H9 (cell line): ENCODE measurements at regions not wholly inside any gene's neighbourhood (a gene's known extent, or its start where the extent isn't known, plus 50 kb on each side); places are given as distances from the start of the nearest gene placed in this dataset.

Experiments
- DNase-seq: peaks from one replicate; pipeline ENCODE4 v3.0.0-alpha.2; 2017
- H2AFZ ChIP-seq: one replicate; pipeline ENCODE4 v1.6.1; 2013; ENCODE audit warnings: mild to moderate bottlenecking, low read length, control low read depth, moderate library complexity
- H2AK5ac ChIP-seq: 2 replicates; pipeline ENCODE4 v1.6.1; 2013; ENCODE audit warnings: low read length, control low read depth, mixed read lengths; ENCODE audit not compliant: insufficient read length
- H2BK120ac ChIP-seq: one replicate; pipeline ENCODE4 v1.6.1; 2013; ENCODE audit warnings: low read depth, mild to moderate bottlenecking, low read length, control low read depth, inconsistent platforms; ENCODE audit not compliant: poor library complexity, severe bottlenecking
- H2BK12ac ChIP-seq: 2 replicates; pipeline ENCODE4 v1.6.1; 2013; ENCODE audit warnings: low read length, control low read depth, mixed read lengths, low read depth; ENCODE audit not compliant: insufficient read length
- H2BK15ac ChIP-seq: 2 replicates; pipeline ENCODE4 v1.6.1; 2013; ENCODE audit warnings: low read depth, low read length, control low read depth
- H2BK20ac ChIP-seq: one replicate; pipeline ENCODE4 v1.6.1; 2013; ENCODE audit warnings: low read depth, mild to moderate bottlenecking, low read length, control low read depth, inconsistent platforms; ENCODE audit not compliant: poor library complexity, severe bottlenecking
- H2BK5ac ChIP-seq: 2 replicates; pipeline ENCODE4 v1.6.1; 2013; ENCODE audit warnings: low read length, control low read depth, mixed read lengths; ENCODE audit not compliant: insufficient read length
- H3K14ac ChIP-seq: 2 replicates; pipeline ENCODE4 v1.6.1; 2013; ENCODE audit warnings: low read length, control low read depth; ENCODE audit not compliant: insufficient read depth
- H3K18ac ChIP-seq: 2 replicates; pipeline ENCODE4 v1.6.1; 2013; ENCODE audit warnings: low read depth, mild to moderate bottlenecking, mixed read lengths, low read length, control low read depth; ENCODE audit not compliant: insufficient read length
- H3K23ac ChIP-seq: 2 replicates; pipeline ENCODE4 v1.6.1; 2013; ENCODE audit warnings: low read length, control low read depth, mixed read lengths, low read depth; ENCODE audit not compliant: insufficient read length
- H3K23me2 ChIP-seq: 2 replicates; pipeline ENCODE4 v1.6.1; 2013; ENCODE audit warnings: low read depth, mild to moderate bottlenecking, mixed read lengths, low read length, control low read depth; ENCODE audit not compliant: insufficient read length, poor library complexity, severe bottlenecking
- H3K27ac ChIP-seq: 2 replicates; pipeline ENCODE4 v1.5.1; 2013; ENCODE audit warnings: low read length, control low read depth, mixed read lengths, low read depth; ENCODE audit not compliant: insufficient read length
- H3K27me3 ChIP-seq: 2 replicates; pipeline ENCODE4 v1.6.1; 2013; ENCODE audit warnings: low read length, control low read depth, inconsistent platforms; ENCODE audit not compliant: insufficient read depth
- H3K4ac ChIP-seq: 2 replicates; pipeline ENCODE4 v1.6.1; 2013; ENCODE audit warnings: low read depth, mild to moderate bottlenecking, control low read depth, inconsistent platforms, low read length, moderate library complexity
- H3K4me1 ChIP-seq: 2 replicates; pipeline ENCODE4 v1.6.1; 2013; ENCODE audit warnings: low read length, control low read depth, inconsistent platforms; ENCODE audit not compliant: insufficient read depth
- H3K4me2 ChIP-seq: 2 replicates; pipeline ENCODE4 v1.6.1; 2013; ENCODE audit warnings: low read length, control low read depth, mixed read lengths; ENCODE audit not compliant: insufficient read length, insufficient read depth
- H3K56ac ChIP-seq: 2 replicates; pipeline ENCODE4 v1.6.1; 2013; ENCODE audit warnings: low read depth, mild to moderate bottlenecking, mixed read lengths, low read length, control low read depth; ENCODE audit not compliant: insufficient read length
- H3K79me1 ChIP-seq: 2 replicates; pipeline ENCODE4 v1.6.1; 2013; ENCODE audit warnings: low read depth, mild to moderate bottlenecking, moderate library complexity, low read length, control low read depth, inconsistent platforms; ENCODE audit not compliant: insufficient read depth, poor library complexity, severe bottlenecking
- H3K79me2 ChIP-seq: 2 replicates; pipeline ENCODE4 v1.6.1; 2013; ENCODE audit warnings: low read length, control low read depth, inconsistent platforms; ENCODE audit not compliant: insufficient read depth
- H3K9ac ChIP-seq: 2 replicates; pipeline ENCODE4 v1.6.1; 2013; ENCODE audit warnings: low read length, control low read depth, mixed read lengths; ENCODE audit not compliant: insufficient read length; ENCODE audit errors: extremely low read depth
- H3K9me3 ChIP-seq: one replicate; pipeline ENCODE4 v1.6.1; 2013; ENCODE audit warnings: low read depth, low read length, inconsistent platforms; ENCODE audit not compliant: control insufficient read depth
- H3T11ph ChIP-seq: one replicate; pipeline ENCODE4 v1.6.1; 2013; ENCODE audit warnings: mild to moderate bottlenecking, low read length, control low read depth, inconsistent platforms
- H4K20me1 ChIP-seq: one replicate; pipeline ENCODE4 v1.6.1; 2013; ENCODE audit not compliant: control insufficient read depth, insufficient read length, insufficient read depth
- H4K5ac ChIP-seq: 2 replicates; pipeline ENCODE4 v1.6.1; 2013; ENCODE audit warnings: low read depth, mild to moderate bottlenecking, mixed read lengths, low read length, control low read depth; ENCODE audit not compliant: insufficient read length
- H4K8ac ChIP-seq: replicated peaks from 2 replicates; pipeline ENCODE4 v1.6.1; 2013; ENCODE audit warnings: low read length, control low read depth, mixed read lengths, low read depth; ENCODE audit not compliant: insufficient read length
- H4K91ac ChIP-seq: 2 replicates; pipeline ENCODE4 v1.6.1; 2013; ENCODE audit warnings: low read depth, mild to moderate bottlenecking, moderate library complexity, mixed read lengths, low read length, control low read depth; ENCODE audit not compliant: insufficient read length
- H3K27ac Mint-ChIP-seq, 3 experiments: 2 replicates in 2 of 3; 3 replicates in 1 of 3; pipeline ENCODE4 v1.8.0; 2020 to 2021; ENCODE audit warnings: mixed read lengths in 3 of 3, mild to moderate bottlenecking in 1 of 3, moderate library complexity in 1 of 3
- H3K27me3 Mint-ChIP-seq: 2 replicates; pipeline ENCODE4 v1.8.0; 2021; ENCODE audit warnings: low read depth, mild to moderate bottlenecking, moderate library complexity, mixed read lengths
- H3K36me3 Mint-ChIP-seq, 3 experiments: 2 replicates in 2 of 3; 3 replicates in 1 of 3; pipeline ENCODE4 v1.8.0; 2020 to 2021; ENCODE audit warnings: low read depth in 3 of 3, mixed read lengths in 3 of 3; ENCODE audit not compliant: insufficient read depth in 1 of 3
- H3K4me1 Mint-ChIP-seq, 2 experiments: 2 replicates each; pipeline ENCODE4 v1.8.0; 2020; ENCODE audit warnings: mixed read lengths in 2 of 2
- H3K4me3 Mint-ChIP-seq, 2 experiments: 2 replicates in 1 of 2; 3 replicates in 1 of 2; pipeline ENCODE4 v1.8.0; 2020 to 2021; ENCODE audit warnings: mild to moderate bottlenecking in 2 of 2, mixed read lengths in 2 of 2, moderate library complexity in 1 of 2
- H3K9me3 Mint-ChIP-seq, 2 experiments: 2 replicates in 1 of 2; 3 replicates in 1 of 2; pipeline ENCODE4 v1.8.0; 2020; ENCODE audit warnings: mild to moderate bottlenecking in 2 of 2, mixed read lengths in 2 of 2, moderate library complexity in 1 of 2
- CTCF ChIP-seq: fragments of 200-600 bp; sonication (generic); conservative IDR thresholded peaks from 3 replicates; pipeline ENCODE4 v1.8.0; 2021; ENCODE audit warnings: antibody characterized with exemption, mild to moderate bottlenecking
- WGBS: extraction: QIAGEN DNeasy Blood & Tissue Kit; methylation state at CpG from one replicate; pipeline ENCODE4 v1.1.7; 2013; ENCODE audit warnings: missing lambda C conversion rate, low lambda C conversion rate, mixed read lengths; ENCODE audit not compliant: insufficient read length; ENCODE audit errors: extremely low coverage; 5-methylcytosine and 5-hydroxymethylcytosine counted together

- H3K4me3 Mint-ChIP-seq: no peak overlapping the region
- no peak overlapping the region for H3K4me2 ChIP-seq
- no CpG with 5 or more reads among the region's 7 CpGs for WGBS
- H3K23ac ChIP-seq: no peak overlapping the region
- no peak overlapping the region for H2BK12ac ChIP-seq
- H3K27ac ChIP-seq: no peak overlapping the region
- peaks cover 15% of the 10 kb centered on the region for H3K27me3 Mint-ChIP-seq
- H2BK120ac ChIP-seq: no peak overlapping the region
- H3K27me3 ChIP-seq: no peaks in the 10 kb centered on the region; the same call in 1 of the 2 replicates
- H3K56ac ChIP-seq: no peak overlapping the region
- H3K4me1 ChIP-seq: no peaks in the 10 kb centered on the region
- no peak overlapping the region for H3K4ac ChIP-seq
- H4K20me1 ChIP-seq: no peaks in the 10 kb centered on the region
- H4K8ac ChIP-seq: no peak overlapping the region
- no peak overlapping the region for H3K27ac Mint-ChIP-seq
- H3K79me2 ChIP-seq: no peaks in the 10 kb centered on the region
- H3K18ac ChIP-seq: no peak overlapping the region
- H3K4me1 Mint-ChIP-seq: peaks cover 4 to 8% of the 10 kb centered on the region in 2 experiments
- no peak overlapping the region for H4K91ac ChIP-seq
- H2AFZ ChIP-seq: no peak overlapping the region
- no peak overlapping the region for H3K9ac ChIP-seq
- no peaks in the 10 kb centered on the region for H3K79me1 ChIP-seq
- H3T11ph ChIP-seq: no peak overlapping the region
- H3K36me3 Mint-ChIP-seq: no peaks in the 10 kb centered on the region
- TF ChIP-seq CTCF: 0 out of 3 replicates have a peak, but pooled peaks have one; percentile 14
- H2BK15ac ChIP-seq: no peak overlapping the region
- no peak overlapping the region for H2AK5ac ChIP-seq
- H3K9me3 Mint-ChIP-seq: peaks cover 0 to 5% of the 10 kb centered on the region in 2 experiments; a peak in 2 of 5 replicates
- H3K23me2 ChIP-seq: no peaks in the 10 kb centered on the region
- no peak overlapping the region for H3K14ac ChIP-seq
- H4K5ac ChIP-seq: no peak overlapping the region
- no peak overlapping the region for H2BK20ac ChIP-seq
- no peaks in the 10 kb centered on the region for H3K9me3 ChIP-seq
- no peak overlapping the region for H2BK5ac ChIP-seq
- DNase-seq: no peak
Measured at GRCh38 chr1:217348960-217349664, 281.8 kb downstream of the GPATCH2 start.
